ENCODE measurements at regions not wholly inside any gene's neighbourhood (a gene's known extent, or its start where the extent isn't known, plus 50 kb on each side); places are given as distances from the start of the nearest gene placed in this dataset.

DNA sequence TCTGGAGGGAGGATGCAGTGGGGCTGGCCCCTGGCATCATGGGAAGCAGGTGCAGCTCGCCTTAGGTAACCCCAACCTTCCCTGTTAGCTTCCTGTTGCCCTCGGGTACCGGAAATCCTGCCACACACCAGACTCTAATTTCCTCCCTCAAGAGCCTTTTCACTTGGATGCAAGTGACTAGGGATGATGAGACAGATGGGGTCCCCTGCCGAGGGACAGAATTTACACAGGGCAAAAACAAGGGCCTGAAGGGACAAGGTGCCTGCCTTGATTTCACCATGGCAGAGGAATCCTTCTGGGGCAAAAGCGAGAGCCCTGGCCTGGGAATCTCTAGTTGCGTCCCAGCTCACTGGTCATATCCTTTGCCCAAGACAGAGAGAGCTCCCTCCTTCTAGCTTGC is 263.1 kb downstream of the LOXHD1 start:
- TF ChIP-seq LEF1 (IDR thresholded peaks at IDR 0.05; ENCODE audit: borderline replicate concordance) (no peak), FOXA1 (IDR thresholded peaks at IDR 0.05) (no peak), ARNT (IDR thresholded peaks at IDR 0.05) (no peak), L3MBTL2 (conservative IDR thresholded peaks at IDR 0.05) (no peak), HDGF (IDR thresholded peaks at IDR 0.05; ENCODE audit: borderline replicate concordance) (no peak), ELF4 (IDR thresholded peaks at IDR 0.05) (no peak), ZNF384 (IDR thresholded peaks at IDR 0.05) (no peak), TARDBP (IDR thresholded peaks at IDR 0.05) (no peak)
- TF ChIP-seq, protein P1, sequence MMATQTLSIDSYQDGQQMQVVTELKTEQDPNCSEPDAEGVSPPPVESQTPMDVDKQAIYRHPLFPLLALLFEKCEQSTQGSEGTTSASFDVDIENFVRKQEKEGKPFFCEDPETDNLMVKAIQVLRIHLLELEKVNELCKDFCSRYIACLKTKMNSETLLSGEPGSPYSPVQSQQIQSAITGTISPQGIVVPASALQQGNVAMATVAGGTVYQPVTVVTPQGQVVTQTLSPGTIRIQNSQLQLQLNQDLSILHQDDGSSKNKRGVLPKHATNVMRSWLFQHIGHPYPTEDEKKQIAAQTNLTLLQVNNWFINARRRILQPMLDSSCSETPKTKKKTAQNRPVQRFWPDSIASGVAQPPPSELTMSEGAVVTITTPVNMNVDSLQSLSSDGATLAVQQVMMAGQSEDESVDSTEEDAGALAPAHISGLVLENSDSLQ (IDR thresholded peaks at IDR 0.05), result no peak
